ENCODE measurements at regions not wholly inside any gene's neighbourhood (a gene's known extent, or its start where the extent isn't known, plus 50 kb on each side); places are given as distances from the start of the nearest gene placed in this dataset.

- intact Hi-C loops (cut with DNase I; ENCODE audit: low total_unique reads), result no loop called here
- Histone ChIP-seq H3K4me1 (no peaks in the 10 kb centered on the region), H3K27ac (no peak overlapping the region), H3K27me3 (peaks cover 0 to 7% of the 10 kb centered on the region in 2 donors), H3K36me3 (no peaks in the 10 kb centered on the region), H3K9me3 (no peaks in the 10 kb centered on the region), H3K4me3 (no peak overlapping the region)
- TF ChIP-seq CTCF (IDR thresholded peaks at IDR 0.05), result no peak
- DNase-seq, result no peak
These were observed 96.6 kb upstream of the LSM14A start for GRCh38 chr19:34075661-34076091.

GRCh38 chr19:34082289-34083077 is 89.8 kb upstream of the LSM14A start:
- no peak for TF ChIP-seq CTCF (IDR thresholded peaks at IDR 0.05)
- no peak for DNase-seq
- Histone ChIP-seq H3K36me3 (no peaks in the 10 kb centered on the region), H3K27ac (no peak overlapping the region), H3K9me3 (no peaks in the 10 kb centered on the region), H3K4me3 (no peak overlapping the region), H3K4me1 (no peaks in the 10 kb centered on the region), H3K27me3 (peaks cover 0 to 8% of the 10 kb centered on the region in 2 donors)
- intact Hi-C loops (cut with DNase I; ENCODE audit: low total_unique reads), result no loop called here

GRCh38 chr19:34084396-34085145 is 87.7 kb upstream of the LSM14A start:
- Histone ChIP-seq H3K9me3 (no peaks in the 10 kb centered on the region), H3K27ac (no peak overlapping the region), H3K4me3 (no peak overlapping the region), H3K4me1 (no peaks in the 10 kb centered on the region), H3K27me3 (peaks cover 0 to 8% of the 10 kb centered on the region in 2 donors), H3K36me3 (no peaks in the 10 kb centered on the region)
- DNase-seq, result no peak
- intact Hi-C loops (cut with DNase I; ENCODE audit: low total_unique reads), result no loop called here
- TF ChIP-seq CTCF (IDR thresholded peaks at IDR 0.05), result no peak

- H3K9me3 ChIP-seq, result no peaks in the 10 kb centered on the region
- H3K4me1 ChIP-seq, result no peaks in the 10 kb centered on the region
- H3K4me3 ChIP-seq, result no peak overlapping the region
- no peaks in the 10 kb centered on the region for H3K36me3 ChIP-seq
- intact Hi-C loops (cut with DNase I; ENCODE audit: low total_unique reads), result no loop called here
- TF ChIP-seq CTCF (IDR thresholded peaks at IDR 0.05), result no peak
- DNase-seq, result no peak
- H3K27ac ChIP-seq, result no peak overlapping the region
- peaks cover 0 to 8% of the 10 kb centered on the region in 2 donors for H3K27me3 ChIP-seq
These were observed 87.0 kb upstream of the LSM14A start for GRCh38 chr19:34085336-34085735.

GRCh38 chr19:34088292-34088691 is 84.0 kb upstream of the LSM14A start:
- Histone ChIP-seq H3K27ac (no peak overlapping the region), H3K9me3 (no peaks in the 10 kb centered on the region), H3K4me1 (no peaks in the 10 kb centered on the region), H3K36me3 (no peaks in the 10 kb centered on the region), H3K27me3 (peaks cover 0 to 8% of the 10 kb centered on the region in 2 donors), H3K4me3 (no peak overlapping the region)
- TF ChIP-seq CTCF (IDR thresholded peaks at IDR 0.05), result no peak
- DNase-seq, result no peak
- intact Hi-C loops (cut with DNase I; ENCODE audit: low total_unique reads), result no loop called here

All from tibial artery (tissue), 4 donors.